Esophagus squamous epithelium (tissue), 4 donors: ENCODE measurements at regions not wholly inside any gene's neighbourhood (a gene's known extent, or its start where the extent isn't known, plus 50 kb on each side); places are given as distances from the start of the nearest gene placed in this dataset.

Experiments used
- POLR2A ChIP-seq, 4 donors: fragments of 450-650 bp; IDR thresholded peaks; one replicate each; pipeline ENCODE4 v1.6.1; 2017; ENCODE audit warnings: antibody characterized with exemption in 4 of 4, mild to moderate bottlenecking in 4 of 4, moderate library complexity in 3 of 4
- TF ChIP-seq, protein P1 (sequence below), 6 experiments: fragments of 450-650 bp in 4 of 6; fragments of 200-600 bp in 2 of 6; sonication (generic) in 2 of 6; IDR thresholded peaks; one replicate each; pipeline ENCODE4 v1.5.1; 2016 to 2019; ENCODE audit warnings: antibody characterized with exemption in 6 of 6, mild to moderate bottlenecking in 4 of 6, moderate library complexity in 4 of 6

DNA sequence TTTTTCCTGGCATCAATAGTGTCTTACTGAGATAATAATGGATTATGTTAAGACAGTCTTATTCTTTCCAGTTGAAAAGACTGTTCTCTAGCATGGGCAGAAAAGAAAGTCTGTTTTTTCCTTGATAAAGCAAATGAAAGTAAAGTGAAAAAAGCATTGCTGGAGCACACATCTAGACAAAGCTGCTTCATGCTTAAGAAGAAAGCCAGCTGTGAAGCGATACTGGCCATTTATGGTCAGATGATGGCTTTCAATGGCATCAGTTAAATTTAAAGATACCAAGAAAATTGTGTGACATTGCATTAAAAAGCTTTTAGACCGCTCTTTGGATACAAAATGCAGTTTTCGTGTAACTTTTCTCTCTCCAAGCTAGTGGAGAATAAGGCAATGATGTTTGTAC lies 242.1 kb upstream of the TRAM1L1 start:
- TF ChIP-seq, protein P1, sequence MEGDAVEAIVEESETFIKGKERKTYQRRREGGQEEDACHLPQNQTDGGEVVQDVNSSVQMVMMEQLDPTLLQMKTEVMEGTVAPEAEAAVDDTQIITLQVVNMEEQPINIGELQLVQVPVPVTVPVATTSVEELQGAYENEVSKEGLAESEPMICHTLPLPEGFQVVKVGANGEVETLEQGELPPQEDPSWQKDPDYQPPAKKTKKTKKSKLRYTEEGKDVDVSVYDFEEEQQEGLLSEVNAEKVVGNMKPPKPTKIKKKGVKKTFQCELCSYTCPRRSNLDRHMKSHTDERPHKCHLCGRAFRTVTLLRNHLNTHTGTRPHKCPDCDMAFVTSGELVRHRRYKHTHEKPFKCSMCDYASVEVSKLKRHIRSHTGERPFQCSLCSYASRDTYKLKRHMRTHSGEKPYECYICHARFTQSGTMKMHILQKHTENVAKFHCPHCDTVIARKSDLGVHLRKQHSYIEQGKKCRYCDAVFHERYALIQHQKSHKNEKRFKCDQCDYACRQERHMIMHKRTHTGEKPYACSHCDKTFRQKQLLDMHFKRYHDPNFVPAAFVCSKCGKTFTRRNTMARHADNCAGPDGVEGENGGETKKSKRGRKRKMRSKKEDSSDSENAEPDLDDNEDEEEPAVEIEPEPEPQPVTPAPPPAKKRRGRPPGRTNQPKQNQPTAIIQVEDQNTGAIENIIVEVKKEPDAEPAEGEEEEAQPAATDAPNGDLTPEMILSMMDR (IDR thresholded peaks at IDR 0.05) = no peak
- no peak for TF ChIP-seq POLR2A (IDR thresholded peaks at IDR 0.05)
